ENCODE measurements at regions not wholly inside any gene's neighbourhood (a gene's known extent, or its start where the extent isn't known, plus 50 kb on each side); places are given as distances from the start of the nearest gene placed in this dataset.

- TF ChIP-seq CTCF (IDR thresholded peaks at IDR 0.05) = no peak
- TF ChIP-seq POLR2A (IDR thresholded peaks at IDR 0.05; ENCODE audit: low read length) = no peak
- TF ChIP-seq HDAC2 (IDR thresholded peaks at IDR 0.05) = no peak
- TF ChIP-seq MAX (IDR thresholded peaks at IDR 0.05) = no peak
- TF ChIP-seq RAD21 (conservative IDR thresholded peaks at IDR 0.05 in 1 of 2, IDR thresholded peaks at IDR 0.05 in 1 of 2) = no peak
- TF ChIP-seq BCL3 (IDR thresholded peaks at IDR 0.05) = no peak
- no peak for TF ChIP-seq MAFK (IDR thresholded peaks at IDR 0.05; ENCODE audit: partially characterized antibody)
- TF ChIP-seq CEBPB (IDR thresholded peaks at IDR 0.05) = no peak
- TF ChIP-seq MYC (IDR thresholded peaks at IDR 0.05; ENCODE audit: borderline replicate concordance, low read length) = no peak
- TF ChIP-seq EP300 (IDR thresholded peaks at IDR 0.05) = no peak
- no peak for TF ChIP-seq FOSL2 (IDR thresholded peaks at IDR 0.05)
- no peak for TF ChIP-seq FOSL2 (CRISPR knock-in tag; IDR thresholded peaks at IDR 0.05)
- no peak for TF ChIP-seq MAZ (IDR thresholded peaks at IDR 0.05; ENCODE audit: borderline replicate concordance, low read depth, low read length)
- TF ChIP-seq CBX8 (IDR thresholded peaks at IDR 0.05) = no peak
- TF ChIP-seq REST (IDR thresholded peaks at IDR 0.05) = no peak
These were observed 361.5 kb downstream of the FIGN start for GRCh38 chr2:163374282-163374681.

Measured in A549 (cell line).